GM19452 (cell line): ENCODE measurements at regions not wholly inside any gene's neighbourhood (a gene's known extent, or its start where the extent isn't known, plus 50 kb on each side); places are given as distances from the start of the nearest gene placed in this dataset.

Source experiments
- ATAC-seq: cut with Tn5 transposase; IDR thresholded peaks from one replicate; pipeline ENCODE4 v1.9.1; 2021; ENCODE audit not compliant: unreplicated experiment

- no peak for ATAC-seq
Observed at GRCh38 chr13:34405410-34406181, 536.5 kb upstream of the NBEA start.

GRCh38 chr13:34408640-34409039, 533.4 kb upstream of the NBEA start:
- no peak for ATAC-seq

- ATAC-seq: no peak
Observed at GRCh38 chr13:34409496-34410182, 532.4 kb upstream of the NBEA start.

- ATAC-seq: no peak
Observed at GRCh38 chr13:34410678-34411077, 531.4 kb upstream of the NBEA start.

GRCh38 chr13:34411177-34411576, 530.9 kb upstream of the NBEA start:
- no peak for ATAC-seq

GRCh38 chr13:34411894-34412293, 530.2 kb upstream of the NBEA start:
- ATAC-seq: no peak

GRCh38 chr13:34412295-34412694, 529.8 kb upstream of the NBEA start:
- ATAC-seq: no peak

- ATAC-seq: no peak
Observed at GRCh38 chr13:34412817-34413375, 529.2 kb upstream of the NBEA start.

GRCh38 chr13:34413538-34414210, 528.4 kb upstream of the NBEA start:
- no peak for ATAC-seq

- ATAC-seq: no peak
Observed at GRCh38 chr13:34414616-34415015, 527.5 kb upstream of the NBEA start.

GRCh38 chr13:34416971-34417380, 525.1 kb upstream of the NBEA start:
- ATAC-seq: no peak

- ATAC-seq: no peak
Observed at GRCh38 chr13:34417896-34418295, 524.2 kb upstream of the NBEA start.

GRCh38 chr13:34419025-34419424, 523.0 kb upstream of the NBEA start:
- ATAC-seq: no peak

- ATAC-seq: no peak
Observed at GRCh38 chr13:34419755-34420154, 522.3 kb upstream of the NBEA start.

- no peak for ATAC-seq
Observed at GRCh38 chr13:34420702-34421346, 521.2 kb upstream of the NBEA start.

- no peak for ATAC-seq
Observed at GRCh38 chr13:34421347-34421719, 520.7 kb upstream of the NBEA start.

GRCh38 chr13:34421858-34422475, 520.1 kb upstream of the NBEA start:
- ATAC-seq: no peak

- no peak for ATAC-seq
Observed at GRCh38 chr13:34422956-34423355, 519.1 kb upstream of the NBEA start.

- no peak for ATAC-seq
Observed at GRCh38 chr13:34425327-34425949, 516.6 kb upstream of the NBEA start.

- no peak for ATAC-seq
Observed at GRCh38 chr13:34428911-34429310, 513.2 kb upstream of the NBEA start.
